ENCODE measurements at regions not wholly inside any gene's neighbourhood (a gene's known extent, or its start where the extent isn't known, plus 50 kb on each side); places are given as distances from the start of the nearest gene placed in this dataset.
"Not testable (repeated sequence)": the region's sequence is repeated elsewhere in the genome, so short reads cannot be mapped to it uniquely, and the experiment has no call there.

- H3K36me3 ChIP-seq, result peaks cover 4 to 10% (median 5%) of the 10 kb centered on the region in 3 donors
- DNase-seq, result no peak
- H3K27me3 ChIP-seq, result no peaks in the 10 kb centered on the region
- H3K4me1 ChIP-seq, result no peaks in the 10 kb centered on the region
- H3K9me3 ChIP-seq, result no peaks in the 10 kb centered on the region
- intact Hi-C loops (cut with DNase I; ENCODE audit: low total_unique reads), result no loop called here
- no peak overlapping the region for H3K4me3 ChIP-seq
- no peak overlapping the region for H3K27ac ChIP-seq
- TF ChIP-seq, protein P1, sequence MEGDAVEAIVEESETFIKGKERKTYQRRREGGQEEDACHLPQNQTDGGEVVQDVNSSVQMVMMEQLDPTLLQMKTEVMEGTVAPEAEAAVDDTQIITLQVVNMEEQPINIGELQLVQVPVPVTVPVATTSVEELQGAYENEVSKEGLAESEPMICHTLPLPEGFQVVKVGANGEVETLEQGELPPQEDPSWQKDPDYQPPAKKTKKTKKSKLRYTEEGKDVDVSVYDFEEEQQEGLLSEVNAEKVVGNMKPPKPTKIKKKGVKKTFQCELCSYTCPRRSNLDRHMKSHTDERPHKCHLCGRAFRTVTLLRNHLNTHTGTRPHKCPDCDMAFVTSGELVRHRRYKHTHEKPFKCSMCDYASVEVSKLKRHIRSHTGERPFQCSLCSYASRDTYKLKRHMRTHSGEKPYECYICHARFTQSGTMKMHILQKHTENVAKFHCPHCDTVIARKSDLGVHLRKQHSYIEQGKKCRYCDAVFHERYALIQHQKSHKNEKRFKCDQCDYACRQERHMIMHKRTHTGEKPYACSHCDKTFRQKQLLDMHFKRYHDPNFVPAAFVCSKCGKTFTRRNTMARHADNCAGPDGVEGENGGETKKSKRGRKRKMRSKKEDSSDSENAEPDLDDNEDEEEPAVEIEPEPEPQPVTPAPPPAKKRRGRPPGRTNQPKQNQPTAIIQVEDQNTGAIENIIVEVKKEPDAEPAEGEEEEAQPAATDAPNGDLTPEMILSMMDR (IDR thresholded peaks at IDR 0.05), result no peak
These were observed 103.0 kb upstream of the NUDT6 start for GRCh38 chr4:123025398-123025797.

- H3K9me3 ChIP-seq; H3K27me3 ChIP-seq; DNase-seq; intact Hi-C loops (cut with DNase I; ENCODE audit: low total_unique reads); H3K27ac ChIP-seq; H3K4me3 ChIP-seq; H3K4me1 ChIP-seq: not testable (repeated sequence)
- H3K36me3 ChIP-seq, result peaks cover 4 to 10% (median 5%) of the 10 kb centered on the region in 3 donors
These were observed 103.6 kb upstream of the NUDT6 start for GRCh38 chr4:123026015-123026414.

DNA sequence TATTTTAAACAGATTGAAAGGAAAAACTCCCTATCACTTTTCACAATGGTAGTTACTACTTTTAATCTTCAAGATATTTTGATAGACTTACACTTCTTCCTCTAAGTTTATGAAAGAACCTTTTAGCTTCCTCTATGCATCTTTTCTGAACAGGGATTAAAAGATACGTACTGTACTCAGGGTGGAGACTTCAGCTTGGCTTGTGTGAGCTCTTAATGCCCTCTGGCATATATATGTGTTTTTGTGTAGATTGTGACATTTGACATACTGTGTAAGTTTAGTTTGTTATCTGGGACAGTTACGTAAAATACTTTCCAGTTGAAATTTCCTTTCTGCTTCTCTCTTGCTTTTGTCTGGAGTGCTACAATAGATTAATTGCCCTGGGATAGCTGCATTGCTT lies 109.3 kb upstream of the NUDT6 start:
- H3K27ac ChIP-seq, result no peak overlapping the region
- intact Hi-C loops (cut with DNase I; ENCODE audit: low total_unique reads), result no loop called here
- peaks cover 4 to 10% (median 5%) of the 10 kb centered on the region in 3 donors for H3K36me3 ChIP-seq
- TF ChIP-seq, protein P1 (IDR thresholded peaks at IDR 0.05), result no peak
- no peak overlapping the region for H3K4me3 ChIP-seq
- no peaks in the 10 kb centered on the region for H3K27me3 ChIP-seq
- no peaks in the 10 kb centered on the region for H3K9me3 ChIP-seq
- no peaks in the 10 kb centered on the region for H3K4me1 ChIP-seq
- no peak for DNase-seq

DNA sequence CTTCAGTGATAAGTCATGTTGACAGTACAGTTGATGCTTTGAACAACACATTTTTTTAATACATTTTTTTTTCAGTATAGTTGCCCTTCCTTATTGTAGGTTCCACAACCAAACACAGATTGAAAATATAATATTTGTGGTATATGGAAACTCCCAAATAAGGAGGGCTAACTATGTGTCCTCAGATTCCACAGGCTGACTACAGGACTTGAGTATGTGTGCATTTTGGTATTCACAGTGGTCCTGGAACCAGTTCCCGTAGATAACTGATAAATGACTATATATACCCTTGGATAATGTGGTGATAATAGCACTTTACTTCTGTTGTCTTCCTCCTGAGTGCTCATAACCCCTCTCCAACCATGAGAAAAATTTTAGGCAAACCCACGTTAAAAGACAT lies 111.6 kb upstream of the NUDT6 start:
- intact Hi-C loops (cut with DNase I; ENCODE audit: low total_unique reads), result no loop called here
- DNase-seq, result no peak
- no peaks in the 10 kb centered on the region for H3K27me3 ChIP-seq
- peaks cover 0 to 18% (median 0%) of the 10 kb centered on the region in 4 donors for H3K4me1 ChIP-seq
- TF ChIP-seq, protein P1 (IDR thresholded peaks at IDR 0.05), result no peak
- no peak overlapping the region for H3K27ac ChIP-seq
- no peaks in the 10 kb centered on the region for H3K9me3 ChIP-seq
- H3K4me3 ChIP-seq, result no peak overlapping the region
- peaks cover 0 to 7% (median 5%) of the 10 kb centered on the region in 3 donors for H3K36me3 ChIP-seq

GRCh38 chr4:123035239-123035638 lies 112.8 kb upstream of the NUDT6 start:
- Histone ChIP-seq H3K27ac (no peak overlapping the region), H3K36me3 (no peaks in the 10 kb centered on the region), H3K4me3 (no peak overlapping the region), H3K27me3 (no peaks in the 10 kb centered on the region), H3K9me3 (no peaks in the 10 kb centered on the region), H3K4me1 (peaks cover 0 to 23% (median 0%) of the 10 kb centered on the region in 4 donors)
- intact Hi-C loops (cut with DNase I; ENCODE audit: low total_unique reads), result no loop called here
- DNase-seq, result no peak
- TF ChIP-seq, protein P1 (IDR thresholded peaks at IDR 0.05), result no peak

- DNase-seq, result no peak
- TF ChIP-seq, protein P1 (IDR thresholded peaks at IDR 0.05), result no peak
These were observed 115.4 kb upstream of the NUDT6 start for GRCh38 chr4:123037804-123038203.

More at GRCh38 chr4:123037804-123038203, 115.4 kb upstream of the NUDT6 start:
- H3K4me3 ChIP-seq, result no peak overlapping the region
- H3K9me3 ChIP-seq, result peaks cover 0 to 8% (median 0%) of the 10 kb centered on the region in 3 donors
- intact Hi-C loops (cut with DNase I; ENCODE audit: low total_unique reads), result no loop called here
- peaks cover 0 to 23% (median 0%) of the 10 kb centered on the region in 4 donors for H3K4me1 ChIP-seq
- peaks cover 0 to 9% (median 5%) of the 10 kb centered on the region in 3 donors for H3K36me3 ChIP-seq
- H3K27ac ChIP-seq, result no peak overlapping the region
- no peaks in the 10 kb centered on the region for H3K27me3 ChIP-seq
